Fibroblast of lung (primary cell): ENCODE measurements at regions not wholly inside any gene's neighbourhood (a gene's known extent, or its start where the extent isn't known, plus 50 kb on each side); places are given as distances from the start of the nearest gene placed in this dataset.

ENCODE experiments used
- CTCF ChIP-seq, 2 donors: IDR thresholded peaks in 1 of 2; conservative IDR thresholded peaks in 1 of 2; 1 replicate in 1 of 2; 2 replicates in 1 of 2; pipeline ENCODE4 v1.5.1; 2011 to 2012; ENCODE audit warnings: low read length in 2 of 2, control low read depth in 1 of 2, inconsistent platforms in 1 of 2, low read depth in 1 of 2, mild to moderate bottlenecking in 1 of 2
- EZH2 ChIP-seq: IDR thresholded peaks from 2 replicates; pipeline ENCODE4 v1.5.1; 2012; ENCODE audit warnings: low read length, control low read depth, mild to moderate bottlenecking; ENCODE audit errors: missing control alignments

GRCh38 chr2:71798266-71799012, 345.1 kb downstream of the DYSF start:
- TF ChIP-seq CTCF (conservative IDR thresholded peaks at IDR 0.05 in 1 of 2, IDR thresholded peaks at IDR 0.05 in 1 of 2; ENCODE audit: low read depth in 1 of 2, low read length in 2 of 2) (peak; percentile 75 to 76), EZH2 (no peak)
